D721Med (cell line): ENCODE measurements at regions not wholly inside any gene's neighbourhood (a gene's known extent, or its start where the extent isn't known, plus 50 kb on each side); places are given as distances from the start of the nearest gene placed in this dataset.

Source experiments
- DNase-seq: peaks from one replicate; pipeline ENCODE4 v3.0.0; 2011; ENCODE audit warnings: low spot score; ENCODE audit not compliant: insufficient read length
- FAIRE-seq: peaks from 2 replicates; lab custom pipeline; 2011; peaks lifted over from hg19 to GRCh38; lab: Jason Lieb, UNC
- TF ChIP-seq, protein P1 (sequence below): IDR thresholded peaks from 2 replicates; pipeline ENCODE4 v1.5.1; 2012; ENCODE audit warnings: mild to moderate bottlenecking, control low read depth; ENCODE audit not compliant: insufficient read depth; ENCODE audit errors: missing control alignments

DNA sequence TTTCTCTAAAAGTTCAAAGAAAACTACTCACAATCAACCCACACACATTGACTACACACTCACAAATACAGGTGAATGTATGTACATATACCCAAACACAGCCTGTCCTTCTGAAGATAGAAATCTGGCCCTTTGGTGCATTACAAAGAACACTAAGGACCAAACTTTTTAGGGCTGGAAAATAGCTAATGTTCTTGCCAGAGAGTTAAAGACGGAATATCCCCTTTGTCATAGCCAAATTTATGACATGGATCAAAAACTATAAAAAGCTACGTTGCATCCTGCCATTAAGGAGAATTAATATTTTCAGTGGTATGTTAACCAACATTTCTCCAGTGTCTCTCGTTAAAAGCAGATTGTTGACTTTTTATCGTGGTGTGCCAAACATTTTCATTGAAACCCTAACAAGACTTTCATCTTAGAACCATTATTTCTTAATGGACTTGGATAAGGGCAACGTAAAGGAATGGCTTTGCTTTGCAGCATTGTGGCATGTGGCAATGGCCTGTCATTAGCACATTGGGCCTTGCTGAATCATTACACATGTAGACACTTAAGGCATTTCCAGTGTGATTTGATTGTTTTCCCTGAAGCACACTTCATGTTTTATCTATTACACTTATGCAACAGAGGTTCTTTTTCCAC lies 150.9 kb upstream of the MEOX2 start:
- FAIRE-seq (no peak), DNase-seq (no peak)
- TF ChIP-seq, protein P1, sequence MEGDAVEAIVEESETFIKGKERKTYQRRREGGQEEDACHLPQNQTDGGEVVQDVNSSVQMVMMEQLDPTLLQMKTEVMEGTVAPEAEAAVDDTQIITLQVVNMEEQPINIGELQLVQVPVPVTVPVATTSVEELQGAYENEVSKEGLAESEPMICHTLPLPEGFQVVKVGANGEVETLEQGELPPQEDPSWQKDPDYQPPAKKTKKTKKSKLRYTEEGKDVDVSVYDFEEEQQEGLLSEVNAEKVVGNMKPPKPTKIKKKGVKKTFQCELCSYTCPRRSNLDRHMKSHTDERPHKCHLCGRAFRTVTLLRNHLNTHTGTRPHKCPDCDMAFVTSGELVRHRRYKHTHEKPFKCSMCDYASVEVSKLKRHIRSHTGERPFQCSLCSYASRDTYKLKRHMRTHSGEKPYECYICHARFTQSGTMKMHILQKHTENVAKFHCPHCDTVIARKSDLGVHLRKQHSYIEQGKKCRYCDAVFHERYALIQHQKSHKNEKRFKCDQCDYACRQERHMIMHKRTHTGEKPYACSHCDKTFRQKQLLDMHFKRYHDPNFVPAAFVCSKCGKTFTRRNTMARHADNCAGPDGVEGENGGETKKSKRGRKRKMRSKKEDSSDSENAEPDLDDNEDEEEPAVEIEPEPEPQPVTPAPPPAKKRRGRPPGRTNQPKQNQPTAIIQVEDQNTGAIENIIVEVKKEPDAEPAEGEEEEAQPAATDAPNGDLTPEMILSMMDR: no peak

DNA sequence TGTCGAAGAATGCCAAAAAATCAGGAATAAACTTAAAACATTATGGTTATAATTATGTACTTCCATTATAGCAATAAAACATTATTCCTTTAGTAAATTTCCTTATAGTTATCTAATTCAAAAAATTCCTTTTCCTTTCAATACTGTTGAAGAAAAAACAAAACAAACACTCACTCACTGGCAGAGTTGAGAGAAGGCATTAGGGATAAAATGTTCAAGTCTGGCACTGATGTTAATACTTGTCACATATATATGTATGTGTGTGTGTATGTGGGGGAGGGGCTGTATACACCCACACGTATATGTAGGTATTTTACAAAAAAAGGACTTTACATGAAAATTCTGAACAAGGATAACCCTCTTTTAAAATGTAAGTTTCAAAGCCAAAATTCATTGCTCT lies 150.2 kb upstream of the MEOX2 start:
- TF ChIP-seq, protein P1: no peak
- DNase-seq (no peak), FAIRE-seq (no peak)

DNA sequence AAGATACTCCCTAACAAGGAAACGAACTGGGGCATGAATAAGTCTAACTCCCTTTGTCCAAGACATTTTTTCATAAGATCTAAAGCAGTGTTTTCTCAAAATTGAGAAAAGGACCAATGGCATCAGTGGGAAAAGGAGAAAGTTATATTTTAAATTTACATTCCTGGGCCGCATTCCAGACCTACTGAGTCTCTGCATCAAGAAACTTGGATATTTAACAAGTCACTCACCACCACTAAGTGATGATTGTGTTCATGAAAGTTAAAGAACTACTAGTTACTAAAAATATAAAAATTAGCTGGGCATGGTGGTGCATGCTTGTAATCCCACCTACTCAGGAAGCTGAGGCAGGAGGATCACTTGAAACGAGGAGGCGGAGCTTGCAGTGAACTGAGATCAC lies 149.6 kb upstream of the MEOX2 start:
- FAIRE-seq: no peak
- DNase-seq: no peak
- TF ChIP-seq, protein P1: no peak

DNA sequence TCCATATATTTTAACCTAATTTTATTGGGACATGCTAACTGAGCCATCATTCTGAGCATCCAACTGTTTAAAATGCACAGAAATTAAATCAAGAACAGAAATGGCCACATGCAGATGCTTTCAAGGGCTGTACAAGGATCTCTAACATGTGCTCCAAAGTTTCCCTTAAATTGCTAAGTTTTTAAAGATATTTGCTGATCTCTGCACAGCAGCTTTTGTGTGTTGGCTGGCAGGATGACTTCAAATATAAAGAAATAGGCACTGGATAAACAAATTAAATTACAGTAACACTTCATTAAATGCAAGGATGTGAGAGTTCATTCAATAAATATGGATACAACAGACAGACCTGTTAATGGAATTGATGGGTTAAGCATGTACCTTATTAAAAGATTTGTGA lies 148.0 kb upstream of the MEOX2 start:
- no peak for FAIRE-seq
- TF ChIP-seq, protein P1: no peak
- no peak for DNase-seq

DNA sequence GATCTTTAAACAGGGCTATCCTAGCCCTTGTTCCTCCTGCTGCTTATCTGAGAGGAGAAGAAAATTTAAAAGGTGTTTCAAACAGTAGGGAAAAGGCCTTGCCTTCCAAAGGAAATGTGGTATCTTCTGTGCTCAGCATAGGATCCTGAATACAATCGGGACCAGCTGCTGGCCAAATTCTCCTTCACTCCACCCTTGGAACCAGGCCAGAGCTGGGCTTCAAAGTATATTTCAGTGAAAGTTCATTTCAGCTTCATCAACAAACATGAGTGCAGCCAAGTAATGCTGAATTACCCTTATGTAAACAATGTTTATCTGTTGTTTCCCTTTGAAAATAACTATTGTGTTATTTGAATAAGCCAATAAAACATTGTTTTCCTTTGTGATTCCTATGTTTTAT lies 146.5 kb upstream of the MEOX2 start:
- TF ChIP-seq, protein P1: no peak
- FAIRE-seq (no peak), DNase-seq (no peak)

DNA sequence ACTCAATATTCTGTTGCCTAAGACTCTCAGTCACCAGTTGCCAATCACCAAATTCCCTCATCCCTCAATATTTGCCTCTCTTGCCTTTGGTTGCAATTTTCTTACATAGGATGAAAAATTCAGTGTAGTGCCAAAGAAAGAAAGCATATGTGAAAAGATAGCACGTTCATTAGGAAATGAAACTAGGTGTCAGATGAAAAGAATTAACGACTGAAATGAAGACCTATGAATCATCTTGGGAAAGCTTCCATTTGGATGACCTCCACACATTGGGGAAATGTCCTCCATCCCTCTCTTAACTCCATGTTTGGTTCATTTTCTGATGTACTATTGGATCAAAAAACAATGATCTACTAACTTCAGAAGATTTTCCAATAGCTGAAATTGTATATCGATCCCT lies 145.1 kb upstream of the MEOX2 start:
- no peak for FAIRE-seq
- no peak for DNase-seq
- TF ChIP-seq, protein P1: no peak

DNA sequence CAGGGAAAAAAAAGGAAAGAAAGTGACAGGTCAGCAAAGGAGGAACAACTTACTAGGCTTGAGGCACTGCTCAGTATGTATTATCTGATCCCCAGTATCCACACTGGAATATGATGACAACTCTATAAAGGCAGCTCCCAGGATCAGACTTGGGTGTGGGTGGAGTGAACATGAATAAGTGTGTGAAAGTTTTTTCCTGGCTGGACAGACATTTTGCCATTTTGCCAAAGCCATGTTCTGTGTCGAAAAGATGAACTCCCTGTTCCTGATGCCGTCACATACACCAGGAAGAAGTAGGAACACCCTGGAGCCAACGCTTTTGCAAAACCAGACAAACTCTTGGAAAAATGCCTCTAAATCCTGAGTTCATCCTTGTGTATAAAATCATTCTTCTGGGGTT lies 143.2 kb upstream of the MEOX2 start:
- FAIRE-seq (no peak), DNase-seq (no peak)
- TF ChIP-seq, protein P1: no peak
